Neutrophil (primary cell): ENCODE measurements at regions not wholly inside any gene's neighbourhood (a gene's known extent, or its start where the extent isn't known, plus 50 kb on each side); places are given as distances from the start of the nearest gene placed in this dataset.

Experiments
- H3K27ac ChIP-seq: fragments of 200-600 bp; sonication (generic); 2 replicates; pipeline ENCODE4 v1.5.1; 2016; ENCODE audit warnings: mild to moderate bottlenecking, moderate library complexity
- H3K27me3 ChIP-seq: fragments of 200-600 bp; sonication (generic); 2 replicates; pipeline ENCODE4 v1.6.0; 2016; ENCODE audit warnings: mild to moderate bottlenecking
- H3K36me3 ChIP-seq: fragments of 200-600 bp; sonication (generic); 2 replicates; pipeline ENCODE4 v1.5.1; 2017
- H3K4me1 ChIP-seq, 2 experiments: fragments of 200-600 bp in 1 of 2; sonication (generic) in 1 of 2; 1 replicate in 1 of 2; 2 replicates in 1 of 2; pipeline versions ENCODE4 v1.5.1 to v1.6.1; 2013 to 2016; ENCODE audit warnings: low read depth in 1 of 2, low read length in 1 of 2, mild to moderate bottlenecking in 1 of 2, moderate library complexity in 1 of 2; ENCODE audit not compliant: control insufficient read depth in 1 of 2, insufficient read depth in 1 of 2
- H3K4me3 ChIP-seq, 2 experiments: fragments of 200-600 bp in 1 of 2; sonication (generic) in 1 of 2; 1 replicate in 1 of 2; 2 replicates in 1 of 2; pipeline ENCODE4 v1.5.1; 2013 to 2016; ENCODE audit warnings: low read depth in 1 of 2, low read length in 1 of 2, mild to moderate bottlenecking in 1 of 2, moderate library complexity in 1 of 2
- H3K9me3 ChIP-seq: fragments of 200-600 bp; sonication (generic); 2 replicates; pipeline ENCODE4 v1.5.1; 2016
- TF ChIP-seq, protein P1 (sequence below): fragments of 200-600 bp; sonication (generic); IDR thresholded peaks from 2 replicates; pipeline ENCODE4 v1.5.1; 2016; ENCODE audit warnings: antibody characterized with exemption

DNA sequence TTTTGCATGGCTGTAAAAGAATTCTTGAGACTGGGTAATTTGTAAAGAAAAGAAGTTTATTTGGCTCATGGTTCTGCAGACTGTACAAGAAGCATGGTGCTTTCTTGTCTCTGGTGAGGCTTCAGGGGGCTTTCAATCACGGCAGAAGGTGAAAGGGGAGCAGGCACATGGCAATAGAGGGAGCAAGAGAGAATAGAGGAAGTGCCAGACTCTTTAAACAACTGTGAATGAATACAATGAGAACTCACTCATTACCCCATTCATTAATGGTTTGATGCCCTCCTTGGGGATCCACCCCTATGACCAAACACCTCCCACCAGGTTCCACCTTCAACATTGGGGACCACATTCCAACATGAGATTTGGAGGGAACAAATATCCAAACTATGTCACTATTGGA is 463.5 kb downstream of the MTX2 start:
- TF ChIP-seq, protein P1, sequence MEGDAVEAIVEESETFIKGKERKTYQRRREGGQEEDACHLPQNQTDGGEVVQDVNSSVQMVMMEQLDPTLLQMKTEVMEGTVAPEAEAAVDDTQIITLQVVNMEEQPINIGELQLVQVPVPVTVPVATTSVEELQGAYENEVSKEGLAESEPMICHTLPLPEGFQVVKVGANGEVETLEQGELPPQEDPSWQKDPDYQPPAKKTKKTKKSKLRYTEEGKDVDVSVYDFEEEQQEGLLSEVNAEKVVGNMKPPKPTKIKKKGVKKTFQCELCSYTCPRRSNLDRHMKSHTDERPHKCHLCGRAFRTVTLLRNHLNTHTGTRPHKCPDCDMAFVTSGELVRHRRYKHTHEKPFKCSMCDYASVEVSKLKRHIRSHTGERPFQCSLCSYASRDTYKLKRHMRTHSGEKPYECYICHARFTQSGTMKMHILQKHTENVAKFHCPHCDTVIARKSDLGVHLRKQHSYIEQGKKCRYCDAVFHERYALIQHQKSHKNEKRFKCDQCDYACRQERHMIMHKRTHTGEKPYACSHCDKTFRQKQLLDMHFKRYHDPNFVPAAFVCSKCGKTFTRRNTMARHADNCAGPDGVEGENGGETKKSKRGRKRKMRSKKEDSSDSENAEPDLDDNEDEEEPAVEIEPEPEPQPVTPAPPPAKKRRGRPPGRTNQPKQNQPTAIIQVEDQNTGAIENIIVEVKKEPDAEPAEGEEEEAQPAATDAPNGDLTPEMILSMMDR: no peak
- peaks cover 17% of the 10 kb centered on the region for H3K27me3 ChIP-seq
- no peak overlapping the region for H3K27ac ChIP-seq
- no peaks in the 10 kb centered on the region for H3K9me3 ChIP-seq
- H3K36me3 ChIP-seq: no peaks in the 10 kb centered on the region
- H3K4me3 ChIP-seq: no peak overlapping the region
- H3K4me1 ChIP-seq: no peaks in the 10 kb centered on the region

DNA sequence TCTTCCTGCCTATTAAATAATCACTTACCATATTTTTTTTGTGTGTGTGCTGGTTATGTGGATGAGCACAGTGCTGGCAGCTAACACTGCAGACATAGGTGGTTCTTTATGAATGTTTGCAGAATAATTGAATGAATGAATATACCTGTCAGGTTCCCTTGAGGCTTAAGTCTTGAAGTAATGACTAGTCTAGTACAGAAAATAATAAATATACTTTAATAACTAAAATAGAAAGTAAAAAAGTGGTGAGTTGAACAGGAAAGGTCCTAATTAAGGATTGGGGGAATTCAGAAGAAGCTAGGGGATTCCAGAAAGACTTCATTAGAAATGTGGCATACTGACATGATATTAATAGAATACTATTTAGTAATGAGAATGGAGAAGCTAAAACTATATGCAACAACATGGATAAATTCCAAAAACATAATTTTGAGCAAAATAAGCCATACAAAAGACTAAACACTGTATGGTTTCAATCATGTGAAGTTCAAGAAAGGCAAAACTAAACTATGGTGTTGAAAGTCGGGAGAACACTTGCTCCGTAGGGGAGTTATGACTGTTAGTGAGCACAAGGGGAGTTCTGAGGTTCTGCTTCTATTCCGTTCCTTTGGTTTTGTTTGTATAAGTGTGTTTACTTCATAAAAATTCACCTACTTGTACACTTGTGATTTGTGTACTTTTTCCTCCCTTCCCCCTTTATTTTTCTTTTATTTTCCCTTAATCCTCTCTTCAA is 464.6 kb downstream of the MTX2 start:
- H3K4me1 ChIP-seq: no peaks in the 10 kb centered on the region
- no peak overlapping the region for H3K27ac ChIP-seq
- TF ChIP-seq, protein P1: no peak
- H3K9me3 ChIP-seq: no peaks in the 10 kb centered on the region
- no peaks in the 10 kb centered on the region for H3K36me3 ChIP-seq
- no peak overlapping the region for H3K4me3 ChIP-seq
- H3K27me3 ChIP-seq: peaks cover 17% of the 10 kb centered on the region

- H3K27me3 ChIP-seq: peaks cover 17% of the 10 kb centered on the region
- TF ChIP-seq, protein P1: no peak
- no peak overlapping the region for H3K27ac ChIP-seq
- no peaks in the 10 kb centered on the region for H3K4me1 ChIP-seq
- no peaks in the 10 kb centered on the region for H3K36me3 ChIP-seq
- H3K9me3 ChIP-seq: no peaks in the 10 kb centered on the region
- no peak overlapping the region for H3K4me3 ChIP-seq
Observed at GRCh38 chr2:176734868-176735267, 465.6 kb downstream of the MTX2 start.

DNA sequence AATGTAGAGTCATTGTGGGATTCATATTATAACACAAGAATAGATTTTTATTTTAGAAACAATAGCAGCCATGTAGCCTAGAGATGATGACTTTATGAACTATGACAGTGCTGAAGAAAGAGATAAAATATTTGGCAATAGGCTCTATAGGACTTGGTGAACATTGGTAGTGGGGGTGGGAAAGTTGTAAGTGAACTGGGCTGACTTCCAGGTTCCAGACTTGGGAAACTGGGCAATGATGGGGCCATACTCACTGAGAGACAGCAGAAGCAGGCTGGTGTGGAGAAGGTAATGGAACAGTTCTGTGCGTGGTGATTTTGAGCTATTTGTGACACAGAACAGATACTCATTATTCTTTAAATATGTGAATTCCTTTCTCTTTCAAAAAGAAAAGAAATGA is 470.3 kb upstream of the HNRNPA3 start:
- Histone ChIP-seq H3K36me3 (no peaks in the 10 kb centered on the region), H3K4me3 (no peak overlapping the region), H3K9me3 (no peaks in the 10 kb centered on the region), H3K27me3 (peaks cover 10% of the 10 kb centered on the region), H3K4me1 (no peaks in the 10 kb centered on the region), H3K27ac (no peak overlapping the region)
- TF ChIP-seq, protein P1: no peak

- H3K27me3 ChIP-seq: peaks cover 10% of the 10 kb centered on the region
- no peaks in the 10 kb centered on the region for H3K4me1 ChIP-seq
- TF ChIP-seq, protein P1: no peak
- H3K9me3 ChIP-seq: no peaks in the 10 kb centered on the region
- no peaks in the 10 kb centered on the region for H3K36me3 ChIP-seq
- no peak overlapping the region for H3K27ac ChIP-seq
- no peak overlapping the region for H3K4me3 ChIP-seq
Observed at GRCh38 chr2:176743671-176744070, 468.9 kb upstream of the HNRNPA3 start.
